22Rv1 (cell line): ENCODE measurements at regions not wholly inside any gene's neighbourhood (a gene's known extent, or its start where the extent isn't known, plus 50 kb on each side); places are given as distances from the start of the nearest gene placed in this dataset.

Experiments
- CTCF ChIP-seq: fragments of 450-650 bp; IDR thresholded peaks from 2 replicates; pipeline ENCODE4 v1.5.1; 2017; ENCODE audit warnings: mild to moderate bottlenecking
- ZFX ChIP-seq: fragments of 450-650 bp; IDR thresholded peaks from 2 replicates; pipeline ENCODE4 v1.6.1; 2017; ENCODE audit warnings: antibody characterized with exemption, borderline replicate concordance

DNA sequence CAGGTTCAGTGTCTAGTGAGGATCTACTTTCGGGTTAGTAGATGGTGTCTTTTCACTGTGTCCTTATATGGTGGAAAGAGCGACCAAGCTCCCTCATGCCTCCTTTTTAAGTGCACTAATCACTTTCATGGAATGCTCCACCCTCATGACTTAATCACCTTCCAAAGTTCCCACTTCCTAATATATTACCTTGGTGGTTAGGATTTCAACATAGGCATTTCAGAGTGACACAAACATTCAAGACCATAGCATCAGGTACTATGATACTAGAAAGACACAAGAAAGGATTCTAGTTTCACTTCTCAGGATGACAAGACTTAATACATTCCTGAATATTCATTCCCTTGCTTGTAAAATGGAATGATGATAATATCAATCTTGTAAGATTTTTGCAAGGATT lies 119.1 kb upstream of the FAM3C start:
- TF ChIP-seq CTCF (no peak), ZFX (no peak)
